SK-N-SH (cell line): ENCODE measurements at regions not wholly inside any gene's neighbourhood (a gene's known extent, or its start where the extent isn't known, plus 50 kb on each side); places are given as distances from the start of the nearest gene placed in this dataset.

Experiments used
- CTCF ChIA-PET: fragments of 300-600, 350-600 bp; formaldehyde crosslinking; extraction: SDS; loops from one replicate; lab custom pipeline; 2021; lab: Yijun Ruan, JAX
- POLR2A ChIA-PET: fragments of 350-600 bp; sonication (Branson Sonifier 250); formaldehyde crosslinking; extraction: SDS; loops from one replicate; lab custom pipeline; 2020; ENCODE audit warnings: antibody characterized with exemption, inconsistent platforms; lab: Yijun Ruan, JAX
- DNase-seq: peaks from one replicate; pipeline ENCODE4 v3.0.0; 2012
- H2AFZ ChIP-seq: fragments of 200-600 bp; sonication (generic); 2 replicates; pipeline ENCODE4 v1.8.1; 2016; ENCODE audit warnings: antibody characterized with exemption, mild to moderate bottlenecking, low read depth
- H3F3A ChIP-seq: fragments of 200-600 bp; sonication (generic); replicated peaks from 2 replicates; pipeline ENCODE3; 2016; ENCODE audit warnings: antibody characterized with exemption, mild to moderate bottlenecking; ENCODE audit not compliant: insufficient read depth
- H3K27ac ChIP-seq, 2 experiments: fragments of 200-500 bp in 1 of 2; fragments of 200-600 bp in 1 of 2; sonication (Bioruptor generic) in 1 of 2; sonication (generic), shearing (Covaris generic) in 1 of 2; 2 replicates each; pipeline versions ENCODE4 v1.5.1 to v1.6.1; 2014 to 2016; ENCODE audit warnings: low read depth in 2 of 2, inconsistent platforms in 1 of 2, low read length in 1 of 2, mild to moderate bottlenecking in 1 of 2, mixed read lengths in 1 of 2
- H3K27me3 ChIP-seq: fragments of 200-600 bp; sonication (generic), shearing (Covaris generic); 2 replicates; pipeline ENCODE4 v1.6.1; 2016; ENCODE audit warnings: mixed run types; ENCODE audit not compliant: insufficient read depth
- H3K36me3 ChIP-seq, 2 experiments: fragments of 200-500 bp in 1 of 2; fragments of 200-600 bp in 1 of 2; sonication (Bioruptor generic) in 1 of 2; sonication (generic) in 1 of 2; replicated peaks in 1 of 2; 2 replicates each; pipeline versions ENCODE3 to v1.5.1; 2014 to 2016; ENCODE audit warnings: low read length in 1 of 2, mild to moderate bottlenecking in 1 of 2; ENCODE audit not compliant: insufficient read depth in 2 of 2, control insufficient read depth in 1 of 2
- H3K4me1 ChIP-seq, 2 experiments: fragments of 200-500 bp in 1 of 2; fragments of 200-600 bp in 1 of 2; sonication (Bioruptor generic) in 1 of 2; sonication (generic), shearing (Covaris generic) in 1 of 2; 2 replicates each; pipeline versions ENCODE4 v1.5.1 to v1.6.1; 2014 to 2016; ENCODE audit warnings: low read depth in 1 of 2, low read length in 1 of 2, mixed run types in 1 of 2; ENCODE audit not compliant: insufficient read depth in 2 of 2, control insufficient read depth in 1 of 2
- H3K4me2 ChIP-seq: fragments of 200-600 bp; sonication (generic), shearing (Covaris generic); 2 replicates; pipeline ENCODE4 v1.6.1; 2017; ENCODE audit warnings: mixed run types
- H3K4me3 ChIP-seq, 2 experiments: fragments of 200-500 bp in 1 of 2; fragments of 200-600 bp in 1 of 2; sonication (Bioruptor generic) in 1 of 2; sonication (generic), shearing (Covaris generic) in 1 of 2; 2 replicates each; pipeline versions ENCODE4 v1.5.1 to v1.8.1; 2014 to 2016; ENCODE audit warnings: low read depth in 2 of 2, inconsistent platforms in 1 of 2, low read length in 1 of 2, mild to moderate bottlenecking in 1 of 2, mixed read lengths in 1 of 2, moderate library complexity in 1 of 2
- H3K79me2 ChIP-seq: fragments of 200-600 bp; sonication (generic); 2 replicates; pipeline ENCODE4 v1.8.1; 2017; ENCODE audit warnings: mild to moderate bottlenecking; ENCODE audit not compliant: insufficient read depth
- H3K9ac ChIP-seq: fragments of 200-600 bp; sonication (generic); 2 replicates; pipeline ENCODE4 v1.6.1; 2017; ENCODE audit warnings: mixed run types
- H3K9me2 ChIP-seq: fragments of 200-600 bp; sonication (generic); 2 replicates; pipeline ENCODE4 v1.6.1; 2017; ENCODE audit warnings: mixed run types
- H3K9me3 ChIP-seq: fragments of 200-600 bp; sonication (generic); 2 replicates; pipeline ENCODE4 v1.6.1; 2017; ENCODE audit warnings: mixed run types, mild to moderate bottlenecking, moderate library complexity
- H4K20me1 ChIP-seq: fragments of 200-600 bp; sonication (generic); 2 replicates; pipeline ENCODE4 v1.6.1; 2017; ENCODE audit warnings: mild to moderate bottlenecking, mixed run types; ENCODE audit not compliant: insufficient read depth
- CHD2 ChIP-seq: fragments of 150-350 bp; IDR thresholded peaks from 2 replicates; pipeline ENCODE4 v1.6.1; 2018; ENCODE audit warnings: low read length; ENCODE audit not compliant: partially characterized antibody
- ELF1 ChIP-seq: IDR thresholded peaks from 2 replicates; pipeline ENCODE4 v1.4.0; 2012
- EP300 ChIP-seq, 2 experiments: IDR thresholded peaks; 2 replicates each; pipeline versions ENCODE4 v1.4.0 to v1.6.1; 2012; ENCODE audit warnings: borderline replicate concordance in 1 of 2, low read depth in 1 of 2, low read length in 1 of 2
- EZH2phosphoT487 ChIP-seq: fragments of 200-600 bp; sonication (generic); IDR thresholded peaks from 2 replicates; pipeline ENCODE4 v1.6.1; 2017; ENCODE audit warnings: low read depth, mixed run types, mild to moderate bottlenecking, antibody characterized with exemption, moderate library complexity, borderline replicate concordance
- FOXJ3 ChIP-seq: sonication (generic); formaldehyde crosslinking; IDR thresholded peaks from 2 replicates; pipeline ENCODE4 v1.5.1; 2020; ENCODE audit warnings: mild to moderate bottlenecking, missing genetic modification reagents
- GABPA ChIP-seq: IDR thresholded peaks from 2 replicates; pipeline ENCODE4 v1.4.0; 2012; ENCODE audit warnings: low read depth, mild to moderate bottlenecking
- MAX ChIP-seq: IDR thresholded peaks from 2 replicates; pipeline ENCODE4 v1.4.0; 2012; ENCODE audit warnings: low read depth
- MEF2A ChIP-seq: IDR thresholded peaks from 2 replicates; pipeline ENCODE4 v1.4.0; 2012; ENCODE audit warnings: low read depth, borderline replicate concordance
- MXI1 ChIP-seq: IDR thresholded peaks from 2 replicates; pipeline ENCODE4 v1.6.1; 2012; ENCODE audit warnings: mild to moderate bottlenecking, low read depth, low read length, improper control_type of control experiment
- PBX3 ChIP-seq: IDR thresholded peaks from 2 replicates; pipeline ENCODE4; 2012
- RCOR1 ChIP-seq: fragments of 150-350 bp; IDR thresholded peaks from 2 replicates; pipeline ENCODE4 v1.6.1; 2017; ENCODE audit warnings: antibody characterized with exemption, low read length
- REST ChIP-seq: IDR thresholded peaks from 2 replicates; pipeline ENCODE4 v1.6.1; 2012; ENCODE audit warnings: mild to moderate bottlenecking, low read depth, low read length, moderate library complexity
- RFX5 ChIP-seq: IDR thresholded peaks from 2 replicates; pipeline ENCODE4 v1.6.1; 2012; ENCODE audit warnings: mild to moderate bottlenecking, improper control_type of control experiment, low read length
- TAF1 ChIP-seq: IDR thresholded peaks from 2 replicates; pipeline ENCODE4 v1.6.1; 2012; ENCODE audit warnings: low read depth, mild to moderate bottlenecking, low read length, moderate library complexity, borderline replicate concordance
- TEAD4 ChIP-seq: IDR thresholded peaks from 2 replicates; pipeline ENCODE4 v1.4.0; 2012; ENCODE audit warnings: mild to moderate bottlenecking, borderline replicate concordance; ENCODE audit not compliant: insufficient read depth
- ZBTB33 ChIP-seq: IDR thresholded peaks from 2 replicates; pipeline ENCODE4 v1.4.0; 2012; ENCODE audit warnings: low read depth, borderline replicate concordance
- WGBS: methylation state at CpG from one replicate; pipeline ENCODE4 v1.1.6; 2017; ENCODE audit warnings: low lambda C conversion rate; 5-methylcytosine and 5-hydroxymethylcytosine counted together
- TF ChIP-seq, protein P1 (sequence below): fragments of 150-350 bp; IDR thresholded peaks from 2 replicates; pipeline ENCODE4 v1.6.1; 2017; ENCODE audit warnings: antibody characterized with exemption, low read length, low read depth, borderline replicate concordance
- TF ChIP-seq, protein P2 (sequence below): fragments of 200-600 bp; sonication (generic); IDR thresholded peaks from 2 replicates; pipeline ENCODE4 v1.6.1; 2017; ENCODE audit warnings: antibody characterized with exemption, mild to moderate bottlenecking, moderate library complexity

- TF ChIP-seq ELF1 = no peak
- no peak for TF ChIP-seq FOXJ3 (CRISPR knock-in tag)
- TF ChIP-seq, protein P1, sequence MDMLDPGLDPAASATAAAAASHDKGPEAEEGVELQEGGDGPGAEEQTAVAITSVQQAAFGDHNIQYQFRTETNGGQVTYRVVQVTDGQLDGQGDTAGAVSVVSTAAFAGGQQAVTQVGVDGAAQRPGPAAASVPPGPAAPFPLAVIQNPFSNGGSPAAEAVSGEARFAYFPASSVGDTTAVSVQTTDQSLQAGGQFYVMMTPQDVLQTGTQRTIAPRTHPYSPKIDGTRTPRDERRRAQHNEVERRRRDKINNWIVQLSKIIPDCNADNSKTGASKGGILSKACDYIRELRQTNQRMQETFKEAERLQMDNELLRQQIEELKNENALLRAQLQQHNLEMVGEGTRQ = no peak
- TF ChIP-seq GABPA = no peak
- peak; percentile 18; the same call in 1 of the 2 replicates for TF ChIP-seq PBX3
- no peak for TF ChIP-seq EZH2phosphoT487
- no peak for TF ChIP-seq TEAD4
These were observed 619.5 kb upstream of the TBL1XR1 start (continued) for GRCh38 chr3:177816667-177817208.

- no peak overlapping the region for H3K27ac ChIP-seq
- H3K9me3 ChIP-seq = no peaks in the 10 kb centered on the region
- no peaks in the 10 kb centered on the region for H3K36me3 ChIP-seq
- no peaks in the 10 kb centered on the region for H3K9me2 ChIP-seq
- H3K4me1 ChIP-seq = peaks cover 6 to 7% of the 10 kb centered on the region in 2 experiments; a peak in 3 of 4 replicates
- WGBS = 13% methylated on average over 2 of the region's 2 CpGs
- H3K4me3 ChIP-seq = no peak overlapping the region
- H3K4me2 ChIP-seq = no peak overlapping the region
- ChIA-PET CTCF (no interaction called here), POLR2A (no interaction called here)
- H4K20me1 ChIP-seq = no peaks in the 10 kb centered on the region
- H2AFZ ChIP-seq = no peak overlapping the region
- no peaks in the 10 kb centered on the region for H3K79me2 ChIP-seq
- no peaks in the 10 kb centered on the region for H3K27me3 ChIP-seq
- no peaks in the 10 kb centered on the region for H3F3A ChIP-seq
- DNase-seq = no peak
- no peak overlapping the region for H3K9ac ChIP-seq
- TF ChIP-seq, protein P2, sequence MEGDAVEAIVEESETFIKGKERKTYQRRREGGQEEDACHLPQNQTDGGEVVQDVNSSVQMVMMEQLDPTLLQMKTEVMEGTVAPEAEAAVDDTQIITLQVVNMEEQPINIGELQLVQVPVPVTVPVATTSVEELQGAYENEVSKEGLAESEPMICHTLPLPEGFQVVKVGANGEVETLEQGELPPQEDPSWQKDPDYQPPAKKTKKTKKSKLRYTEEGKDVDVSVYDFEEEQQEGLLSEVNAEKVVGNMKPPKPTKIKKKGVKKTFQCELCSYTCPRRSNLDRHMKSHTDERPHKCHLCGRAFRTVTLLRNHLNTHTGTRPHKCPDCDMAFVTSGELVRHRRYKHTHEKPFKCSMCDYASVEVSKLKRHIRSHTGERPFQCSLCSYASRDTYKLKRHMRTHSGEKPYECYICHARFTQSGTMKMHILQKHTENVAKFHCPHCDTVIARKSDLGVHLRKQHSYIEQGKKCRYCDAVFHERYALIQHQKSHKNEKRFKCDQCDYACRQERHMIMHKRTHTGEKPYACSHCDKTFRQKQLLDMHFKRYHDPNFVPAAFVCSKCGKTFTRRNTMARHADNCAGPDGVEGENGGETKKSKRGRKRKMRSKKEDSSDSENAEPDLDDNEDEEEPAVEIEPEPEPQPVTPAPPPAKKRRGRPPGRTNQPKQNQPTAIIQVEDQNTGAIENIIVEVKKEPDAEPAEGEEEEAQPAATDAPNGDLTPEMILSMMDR = no peak
- TF ChIP-seq EP300 (IDR thresholded peaks at IDR 0.05; ENCODE audit: borderline replicate concordance in 1 of 2, low read depth in 1 of 2, low read length in 1 of 2) = no peak
- TF ChIP-seq RFX5 = no peak
- no peak for TF ChIP-seq PBX3
- no peak for TF ChIP-seq FOXJ3 (CRISPR knock-in tag)
- TF ChIP-seq MEF2A = no peak
- no peak for TF ChIP-seq REST
- TF ChIP-seq MXI1 = no peak
- TF ChIP-seq, protein P1 = no peak
- no peak for TF ChIP-seq MAX
- no peak for TF ChIP-seq CHD2
- TF ChIP-seq ZBTB33 = no peak
- no peak for TF ChIP-seq RCOR1
- no peak for TF ChIP-seq TAF1
These were observed 620.5 kb upstream of the TBL1XR1 start for GRCh38 chr3:177817751-177818150.
